ENCODE measurements at regions not wholly inside any gene's neighbourhood (a gene's known extent, or its start where the extent isn't known, plus 50 kb on each side); places are given as distances from the start of the nearest gene placed in this dataset.
A peak's percentile ranks its signal among the peaks of the same experiment; 100 is the strongest.
"Not testable (repeated sequence)": the region's sequence is repeated elsewhere in the genome, so short reads cannot be mapped to it uniquely, and the experiment has no call there.

DNA sequence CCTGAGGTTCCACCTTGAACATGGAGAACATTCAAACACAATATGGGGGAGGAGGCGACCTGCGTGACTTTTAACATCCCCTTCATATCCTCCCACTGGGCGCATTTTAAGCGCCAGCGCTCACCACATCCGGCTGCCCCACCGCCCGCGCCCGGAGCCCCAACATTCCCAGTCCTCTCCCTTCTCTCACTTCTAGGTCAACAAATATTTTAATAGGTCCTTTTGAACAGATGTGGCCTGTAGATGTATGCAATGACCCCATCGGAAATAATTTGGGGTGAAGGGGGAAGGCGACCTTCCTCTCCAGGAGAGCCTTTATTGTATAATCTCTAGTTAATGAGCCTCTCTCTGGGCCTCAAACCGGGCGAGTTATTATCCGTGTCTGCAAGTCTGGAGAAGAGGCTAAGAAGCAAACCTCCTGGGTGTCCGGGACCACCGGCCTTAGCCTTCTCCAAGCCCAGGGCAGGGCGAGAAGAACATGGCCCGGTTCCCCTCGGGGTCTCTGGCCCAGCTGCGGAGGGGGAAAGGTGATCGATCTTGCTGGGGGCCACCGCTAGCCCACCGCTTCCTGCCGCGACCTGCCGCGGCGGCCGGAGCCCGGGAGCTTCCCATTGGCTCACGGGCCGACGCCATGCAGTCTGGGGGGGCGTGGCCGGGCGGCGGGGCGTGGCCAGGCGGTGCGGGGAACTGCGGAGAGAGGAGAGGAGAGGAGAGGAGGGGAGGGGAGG is 83.2 kb upstream of the HMGA2 start:
- peak; percentile 84 for DNase-seq

DNA sequence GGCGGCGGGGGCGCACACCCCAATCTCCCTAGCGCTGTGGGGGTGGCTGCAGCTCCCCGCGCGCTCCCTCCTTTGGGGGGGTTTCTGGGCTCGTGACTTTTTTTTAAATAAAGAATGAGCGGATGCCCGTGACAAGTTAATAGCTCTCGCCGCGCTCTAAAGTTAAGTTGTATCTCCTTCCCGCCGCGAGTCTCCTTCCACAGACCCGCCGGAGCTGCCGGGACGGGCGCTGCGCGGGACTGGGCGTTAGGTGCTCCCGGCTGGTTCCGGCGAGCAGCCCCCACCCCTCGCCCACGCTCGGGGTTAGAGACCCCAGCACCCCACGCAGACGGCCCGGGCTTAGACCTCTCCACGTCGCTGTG is 82.6 kb upstream of the HMGA2 start:
- DNase-seq: peak; percentile 20

DNA sequence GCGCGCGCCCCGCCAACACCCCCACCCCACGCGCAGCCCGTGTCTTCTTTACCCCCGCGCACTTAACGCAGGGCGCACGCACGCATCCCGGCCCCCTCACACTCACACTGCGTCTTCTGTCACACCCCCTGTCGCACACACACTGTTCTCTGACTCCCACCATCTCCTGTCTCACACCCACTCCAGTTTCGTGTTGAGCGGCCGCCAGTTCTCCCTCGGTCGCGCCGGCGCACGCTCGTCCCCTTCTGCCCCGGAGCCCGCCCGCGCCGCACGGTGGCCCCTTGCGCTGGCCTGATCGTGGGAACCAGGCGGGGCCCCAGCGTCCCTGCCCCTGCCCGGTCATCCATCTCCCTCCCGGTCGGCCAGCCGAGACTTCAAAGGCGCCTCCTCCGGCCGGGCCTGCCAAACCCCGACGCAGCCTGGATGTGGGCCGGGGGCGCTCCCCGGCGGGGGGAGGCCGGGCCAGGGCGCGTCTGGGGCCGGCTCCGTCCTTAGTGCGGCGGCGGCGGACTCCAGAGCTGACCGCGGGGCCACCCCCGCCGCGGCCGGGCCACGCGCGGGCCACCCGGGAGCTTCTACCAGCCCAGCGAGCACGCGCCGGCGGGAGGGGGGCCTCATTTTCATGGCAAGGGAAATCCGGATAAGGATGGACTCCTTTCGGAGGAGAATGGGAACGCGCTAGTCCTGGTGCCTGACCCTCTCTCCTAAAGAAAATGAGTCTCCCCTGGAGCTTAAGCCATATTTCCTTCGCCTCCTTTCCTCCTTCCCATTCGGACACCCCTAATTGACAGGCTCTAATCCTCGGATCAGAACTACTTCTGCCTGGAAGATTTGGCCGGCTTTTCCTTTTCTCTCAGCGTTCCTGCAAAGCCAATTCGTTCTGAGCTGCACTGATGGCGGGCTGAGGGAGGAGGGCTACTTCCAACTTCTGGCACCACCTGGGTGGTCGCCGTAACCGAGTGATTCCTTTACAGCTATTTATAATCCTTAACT is 82.0 kb upstream of the HMGA2 start:
- peak; percentile 15 for DNase-seq

DNA sequence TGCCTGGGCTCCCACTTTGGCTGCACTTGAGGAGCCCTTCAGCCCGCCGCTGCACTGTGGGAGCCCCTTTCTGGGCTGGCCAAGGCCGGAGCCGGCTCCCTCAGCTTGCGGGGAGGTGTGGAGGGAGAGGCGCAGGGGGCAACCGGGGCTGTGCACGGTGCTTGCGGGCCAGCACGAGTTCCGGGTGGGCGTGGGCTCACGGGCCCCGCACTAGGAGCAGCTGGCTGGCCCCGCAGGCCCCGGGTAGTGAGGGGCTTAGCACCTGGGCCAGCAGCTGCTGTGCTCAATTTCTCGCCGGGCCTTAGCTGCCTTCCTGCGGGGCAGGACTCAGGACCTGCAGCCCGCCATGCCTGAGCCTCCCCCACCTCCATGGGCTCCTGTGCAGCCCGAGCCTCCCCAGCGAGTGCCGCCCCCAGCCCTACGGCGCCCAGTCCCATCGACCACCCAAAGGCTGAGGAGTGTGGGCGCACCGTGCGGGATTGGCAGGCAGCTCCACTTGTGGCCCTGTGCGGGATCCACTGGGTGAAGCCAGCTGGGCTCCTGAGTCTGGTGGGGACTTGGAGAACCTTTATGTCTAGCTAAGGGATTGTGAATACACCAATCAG is 79.9 kb upstream of the HMGA2 start:
- DNase-seq: not testable (repeated sequence)

DNA sequence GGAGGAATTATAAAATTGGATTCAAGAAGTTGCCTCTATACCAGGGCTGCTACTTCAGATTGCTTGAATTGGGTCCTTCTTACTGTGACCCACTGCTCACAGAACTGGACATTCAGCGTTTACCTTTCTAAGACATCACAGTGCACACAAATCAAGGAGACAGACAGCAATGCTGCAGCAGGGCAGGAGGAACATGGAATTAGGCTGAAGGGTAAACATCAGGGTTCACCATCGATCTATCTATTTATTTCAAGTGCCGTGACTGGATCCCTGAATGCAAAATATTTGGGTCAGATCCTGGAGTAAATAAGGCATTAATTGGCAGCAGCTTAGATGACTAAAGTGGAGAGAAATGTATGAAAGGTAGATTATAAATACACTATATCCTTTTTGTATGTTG is 76.9 kb upstream of the HMGA2 start:
- DNase-seq: no peak

GRCh38 chr12:65748332-65748731 is 76.0 kb upstream of the HMGA2 start:
- no peak for DNase-seq

- no peak for DNase-seq
Observed at GRCh38 chr12:65754290-65754689, 70.0 kb upstream of the HMGA2 start.

- no peak for DNase-seq
Observed at GRCh38 chr12:65754744-65755595, 69.3 kb upstream of the HMGA2 start.

GRCh38 chr12:65755596-65755978 is 68.7 kb upstream of the HMGA2 start:
- DNase-seq: no peak

- no peak for DNase-seq
Observed at GRCh38 chr12:65756267-65756666, 68.0 kb upstream of the HMGA2 start.

- DNase-seq: peak; percentile 39
Observed at GRCh38 chr12:65756956-65757511, 67.2 kb upstream of the HMGA2 start.

- no peak for DNase-seq
Observed at GRCh38 chr12:65758401-65758800, 65.9 kb upstream of the HMGA2 start.

GRCh38 chr12:65759735-65760134 is 64.5 kb upstream of the HMGA2 start:
- no peak for DNase-seq

- DNase-seq: no peak
Observed at GRCh38 chr12:65761301-65761700, 63.0 kb upstream of the HMGA2 start.

DNA sequence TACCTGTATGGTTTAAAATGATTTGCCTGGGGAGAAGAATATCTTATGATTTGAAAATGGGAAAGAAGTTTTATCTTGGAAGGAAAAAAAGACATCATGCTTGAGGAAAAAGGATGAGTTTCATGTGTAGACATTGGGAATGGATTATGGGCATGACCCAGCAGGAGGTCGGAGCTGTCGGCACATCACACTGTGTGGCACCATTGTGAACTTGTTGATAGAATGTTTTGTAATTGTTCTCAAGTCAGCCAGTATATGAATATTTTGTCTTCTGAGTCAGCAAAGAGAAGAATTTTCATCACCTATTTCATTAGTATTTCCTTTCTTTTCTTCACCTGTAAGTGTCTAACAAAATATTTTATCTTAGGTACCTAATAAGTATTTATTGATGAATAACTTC is 60.0 kb upstream of the HMGA2 start:
- DNase-seq: no peak

GRCh38 chr12:65765436-65765813 is 58.9 kb upstream of the HMGA2 start:
- DNase-seq: no peak

DNA sequence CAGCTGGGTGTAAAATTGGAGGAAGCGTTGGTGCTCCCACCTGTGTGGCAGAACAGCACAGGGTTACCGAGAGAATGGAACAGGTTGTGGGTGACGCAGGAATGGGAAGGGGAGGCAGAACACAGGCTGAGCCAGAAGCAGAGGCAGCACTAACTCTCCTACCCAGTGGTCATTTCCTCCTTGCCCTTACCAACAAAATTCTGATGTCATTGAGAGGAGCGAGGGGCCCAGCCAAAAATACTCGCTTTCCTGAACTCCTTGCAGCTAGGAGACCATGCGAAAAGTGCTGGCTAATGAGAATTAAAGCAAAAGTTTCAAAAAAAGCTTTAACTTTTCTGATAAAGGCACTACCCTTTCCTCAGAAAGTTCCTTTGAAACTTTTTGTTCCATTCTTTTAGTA is 54.4 kb upstream of the HMGA2 start:
- DNase-seq: no peak

Measured in activated CD4-positive, alpha-beta T cell treated with anti-CD3 and anti-CD28 coated beads for 48 hours (primary cell).